GM10248 (cell line): ENCODE measurements at regions not wholly inside any gene's neighbourhood (a gene's known extent, or its start where the extent isn't known, plus 50 kb on each side); places are given as distances from the start of the nearest gene placed in this dataset.
"Not testable (repeated sequence)": the region's sequence is repeated elsewhere in the genome, so short reads cannot be mapped to it uniquely, and the experiment has no call there.

ENCODE experiments used
- CTCF ChIA-PET: fragments of 300-600 bp; sonication (Branson Sonifier 250); formaldehyde crosslinking; extraction: SDS; loops from one replicate; lab custom pipeline; 2021; ENCODE audit warnings: antibody characterized with exemption; lab: Yijun Ruan, JAX
- POLR2A ChIA-PET: fragments of 350-650 bp; sonication (Branson Sonifier 250); formaldehyde crosslinking; extraction: SDS; loops from one replicate; lab custom pipeline; 2020; ENCODE audit warnings: antibody characterized with exemption; lab: Yijun Ruan, JAX
- DNase-seq: peaks from one replicate; pipeline ENCODE4 v3.0.0; 2012; ENCODE audit errors: extremely low spot score
- CTCF ChIP-seq: IDR thresholded peaks from 2 replicates; pipeline ENCODE4 v1.5.1; 2012; ENCODE audit warnings: mild to moderate bottlenecking, low read depth; ENCODE audit errors: extremely low read depth, missing control alignments, control extremely low read depth

DNA sequence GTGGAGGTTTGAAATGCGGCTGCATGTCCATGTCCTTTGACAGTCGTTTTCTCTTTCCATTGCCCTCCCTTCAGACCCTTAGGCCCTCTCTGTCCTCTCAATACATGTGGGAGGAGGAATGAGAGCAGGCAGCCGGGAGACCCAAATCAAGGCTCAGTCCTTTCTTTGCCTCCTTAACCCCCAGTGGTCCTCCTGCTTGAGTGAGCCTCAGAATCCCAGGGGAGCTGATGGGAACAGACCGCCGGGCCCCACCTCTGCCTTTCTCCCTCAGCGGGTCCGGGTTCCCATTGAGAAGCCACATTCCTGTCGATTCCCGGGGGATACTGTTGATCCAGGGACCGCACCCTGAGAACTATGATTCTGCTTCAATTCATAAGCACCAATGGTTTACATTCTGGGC lies 77.9 kb upstream of the RFLNA start:
- DNase-seq = no peak
- POLR2A ChIA-PET = no interaction called here
- CTCF ChIA-PET = no interaction called here
- no peak for TF ChIP-seq CTCF

GRCh38 chr12:124217508-124218242 lies 77.2 kb upstream of the RFLNA start:
- ChIA-PET CTCF (no interaction called here), POLR2A (no interaction called here)
- TF ChIP-seq CTCF = no peak
- no peak for DNase-seq

GRCh38 chr12:124218243-124218560 lies 76.7 kb upstream of the RFLNA start:
- POLR2A ChIA-PET = no interaction called here
- CTCF ChIA-PET = no interaction called here
- no peak for DNase-seq
- no peak for TF ChIP-seq CTCF

DNA sequence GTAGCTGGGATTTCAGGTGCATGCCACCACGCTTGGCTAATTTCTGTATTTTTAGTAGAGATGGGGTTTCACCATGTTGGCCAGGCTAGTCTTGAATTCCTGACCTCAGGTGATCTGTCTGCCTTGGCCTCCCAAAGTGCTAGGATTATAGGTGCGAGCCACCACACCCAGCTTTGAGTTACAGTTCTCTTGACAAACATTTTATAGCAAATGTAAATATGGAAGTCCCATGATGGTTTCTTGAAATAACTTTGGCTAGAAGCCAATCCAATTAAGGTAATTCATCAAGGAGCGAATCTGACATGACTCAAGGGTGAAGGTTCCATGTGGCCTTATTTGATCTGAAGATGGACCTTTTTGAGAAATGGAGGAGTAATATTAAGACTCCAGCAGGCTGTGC lies 76.2 kb upstream of the RFLNA start:
- DNase-seq, CTCF ChIA-PET, POLR2A ChIA-PET: not testable (repeated sequence)

DNA sequence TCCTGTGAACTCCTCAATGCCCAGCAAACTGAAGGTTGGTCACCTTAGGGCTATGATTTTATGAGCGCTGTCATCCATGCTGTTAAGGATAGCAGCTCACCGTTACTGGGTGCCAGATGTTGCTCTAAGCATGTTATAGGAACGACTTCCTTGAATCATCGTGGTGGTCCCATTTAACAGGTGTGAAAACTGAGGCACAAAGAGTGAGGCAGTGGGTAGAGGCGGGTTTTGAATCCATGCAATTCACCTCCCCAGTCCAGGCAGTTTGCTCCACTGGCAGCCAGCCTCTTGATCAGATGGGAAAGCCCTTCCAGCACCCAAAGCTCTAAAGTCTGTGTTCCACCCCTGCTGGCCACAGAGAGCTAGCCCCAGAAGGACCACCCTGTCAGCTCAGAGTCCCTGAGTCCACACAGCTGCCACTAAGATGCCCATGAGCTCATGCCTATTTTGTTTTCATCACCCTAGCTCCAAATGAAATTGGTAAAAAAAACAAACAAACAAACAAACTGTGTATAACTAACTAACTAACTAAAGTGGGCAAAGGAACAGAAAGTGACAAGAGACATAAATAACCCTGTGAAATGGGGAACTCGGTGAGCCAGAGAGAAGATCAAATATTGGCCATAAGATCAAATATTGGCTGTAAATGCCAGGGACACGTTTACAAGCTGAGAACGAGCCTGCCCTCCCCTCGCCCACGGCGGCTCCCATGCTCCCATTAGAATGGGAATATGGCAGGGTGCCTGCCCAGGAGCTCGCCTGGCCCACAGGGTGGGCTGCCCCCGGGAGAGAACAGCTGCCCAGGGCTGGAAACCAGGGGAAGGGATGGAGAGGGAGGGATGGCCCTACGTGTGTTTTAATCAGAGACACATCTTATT lies 72.3 kb upstream of the RFLNA start:
- CTCF ChIA-PET = interaction anchor here (1.2 kb wide), 1 partner anchor 9 kb away, joined by 3 read pairs; no protein-coding TSS in a partner anchor
- DNase-seq = no peak
- POLR2A ChIA-PET = no interaction called here
- TF ChIP-seq CTCF = no peak

- POLR2A ChIA-PET, DNase-seq, CTCF ChIA-PET: not testable (repeated sequence)
Observed at GRCh38 chr12:124223733-124224138, 71.2 kb upstream of the RFLNA start.

DNA sequence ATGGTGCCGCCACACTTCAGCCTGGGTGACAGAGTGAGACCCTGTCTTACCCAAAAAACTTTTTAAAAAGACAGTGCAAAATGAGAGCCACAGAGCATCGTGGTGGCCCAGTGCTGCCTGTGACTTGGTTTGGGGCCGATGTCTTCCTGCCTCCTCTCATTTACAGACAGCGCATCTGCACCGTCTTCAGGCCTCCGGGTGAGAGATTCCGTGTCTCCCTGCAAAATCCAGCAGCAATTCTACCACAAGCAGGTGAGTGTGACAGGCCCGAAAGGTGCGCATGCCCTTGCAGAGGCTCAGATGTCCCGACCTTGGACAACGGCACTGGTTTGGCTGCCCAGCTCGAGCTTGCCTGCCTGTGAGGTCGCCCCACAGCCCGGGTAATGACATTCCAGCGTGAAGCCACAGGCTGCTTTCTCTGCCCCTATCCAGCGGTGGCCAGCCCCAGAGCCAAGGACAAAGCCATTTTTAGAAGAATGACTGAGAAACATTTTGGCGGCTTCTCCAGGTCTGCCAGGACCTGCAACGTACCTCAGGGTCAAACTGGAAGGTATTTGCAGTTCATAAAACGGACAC lies 70.3 kb upstream of the RFLNA start:
- DNase-seq = no peak
- POLR2A ChIA-PET = no interaction called here
- CTCF ChIA-PET = no interaction called here
- no peak for TF ChIP-seq CTCF
